HS-5 (cell line): ENCODE measurements at regions not wholly inside any gene's neighbourhood (a gene's known extent, or its start where the extent isn't known, plus 50 kb on each side); places are given as distances from the start of the nearest gene placed in this dataset.
"Not testable (repeated sequence)": the region's sequence is repeated elsewhere in the genome, so short reads cannot be mapped to it uniquely, and the experiment has no call there.

ENCODE experiments used
- DNase-seq: peaks from one replicate; pipeline ENCODE4 v3.0.0-alpha.2; 2012; ENCODE audit warnings: low read depth

- DNase-seq = no peak
These were observed 139.7 kb upstream of the WDFY3 start for GRCh38 chr4:85106166-85106565.

GRCh38 chr4:85106805-85107336, 140.4 kb upstream of the WDFY3 start:
- no peak for DNase-seq

GRCh38 chr4:85107553-85107952, 141.1 kb upstream of the WDFY3 start:
- DNase-seq = no peak

- no peak for DNase-seq
These were observed 147.2 kb upstream of the WDFY3 start for GRCh38 chr4:85113706-85114105.

- no peak for DNase-seq
These were observed 148.0 kb upstream of the WDFY3 start for GRCh38 chr4:85114526-85114925.

GRCh38 chr4:85116008-85116407, 149.5 kb upstream of the WDFY3 start:
- no peak for DNase-seq

- DNase-seq = no peak
These were observed 159.2 kb upstream of the WDFY3 start for GRCh38 chr4:85125688-85126087.

- DNase-seq = no peak
These were observed 160.6 kb upstream of the WDFY3 start for GRCh38 chr4:85126991-85127591.

- DNase-seq = no peak
These were observed 161.2 kb upstream of the WDFY3 start for GRCh38 chr4:85127653-85128052.

- DNase-seq = no peak
These were observed 162.0 kb upstream of the WDFY3 start for GRCh38 chr4:85128246-85129204.

- DNase-seq = not testable (repeated sequence)
These were observed 163.1 kb upstream of the WDFY3 start for GRCh38 chr4:85129354-85130125.

GRCh38 chr4:85132117-85132516, 165.6 kb upstream of the WDFY3 start:
- no peak for DNase-seq

- no peak for DNase-seq
These were observed 166.1 kb upstream of the WDFY3 start for GRCh38 chr4:85132570-85132969.

GRCh38 chr4:85139749-85140148, 173.3 kb upstream of the WDFY3 start:
- DNase-seq = not testable (repeated sequence)

GRCh38 chr4:85142451-85142850, 176.0 kb upstream of the WDFY3 start:
- DNase-seq = no peak

GRCh38 chr4:85147481-85148076, 181.1 kb upstream of the WDFY3 start:
- DNase-seq = peak; percentile 25

- peak; percentile 16 for DNase-seq
These were observed 183.2 kb upstream of the WDFY3 start for GRCh38 chr4:85149676-85150075.

- no peak for DNase-seq
These were observed 184.9 kb upstream of the WDFY3 start for GRCh38 chr4:85151371-85151770.

- DNase-seq = no peak
These were observed 185.3 kb upstream of the WDFY3 start for GRCh38 chr4:85151786-85152185.

- no peak for DNase-seq
These were observed 186.0 kb upstream of the WDFY3 start for GRCh38 chr4:85152480-85152879.

GRCh38 chr4:85153221-85153620, 186.7 kb upstream of the WDFY3 start:
- DNase-seq = peak; percentile 10

GRCh38 chr4:85154591-85154990, 188.1 kb upstream of the WDFY3 start:
- DNase-seq = no peak
